GM10248 (cell line): ENCODE measurements at regions not wholly inside any gene's neighbourhood (a gene's known extent, or its start where the extent isn't known, plus 50 kb on each side); places are given as distances from the start of the nearest gene placed in this dataset.

Experiments used
- CTCF ChIA-PET: fragments of 300-600 bp; sonication (Branson Sonifier 250); formaldehyde crosslinking; extraction: SDS; loops from one replicate; lab custom pipeline; 2021; ENCODE audit warnings: antibody characterized with exemption; lab: Yijun Ruan, JAX
- POLR2A ChIA-PET: fragments of 350-650 bp; sonication (Branson Sonifier 250); formaldehyde crosslinking; extraction: SDS; loops from one replicate; lab custom pipeline; 2020; ENCODE audit warnings: antibody characterized with exemption; lab: Yijun Ruan, JAX
- DNase-seq: peaks from one replicate; pipeline ENCODE4 v3.0.0; 2012; ENCODE audit errors: extremely low spot score
- CTCF ChIP-seq: IDR thresholded peaks from 2 replicates; pipeline ENCODE4 v1.5.1; 2012; ENCODE audit warnings: mild to moderate bottlenecking, low read depth; ENCODE audit errors: extremely low read depth, missing control alignments, control extremely low read depth

- no peak for TF ChIP-seq CTCF
- CTCF ChIA-PET = interaction anchor here (2.3 kb wide), 1 partner anchor 10 kb away, joined by 9 read pairs; no protein-coding TSS in a partner anchor
- no peak for DNase-seq
- POLR2A ChIA-PET = no interaction called here
These were observed 275.3 kb downstream of the MTX2 start for GRCh38 chr2:176544557-176544956.

- no peak for DNase-seq
- no peak for TF ChIP-seq CTCF
- ChIA-PET CTCF (interaction anchor here (0.8 to 2.3 kb wide), 4 partner anchors 9 to 67 kb away, joined by 3 to 9 read pairs (median 4); no protein-coding TSS in a partner anchor), POLR2A (no interaction called here)
These were observed 276.0 kb downstream of the MTX2 start for GRCh38 chr2:176544991-176545956.

GRCh38 chr2:176546550-176546949 is 277.3 kb downstream of the MTX2 start:
- CTCF ChIA-PET = interaction anchor here (0.9 to 2.3 kb wide), 3 partner anchors 8 to 21 kb away, joined by 3 to 9 read pairs (median 4); no protein-coding TSS in a partner anchor
- POLR2A ChIA-PET = no interaction called here
- TF ChIP-seq CTCF = no peak
- no peak for DNase-seq

- ChIA-PET CTCF (interaction anchor here (1.2 to 4.0 kb wide), 5 partner anchors 19 to 412 kb away, joined by 3 to 34 read pairs (median 9); no protein-coding TSS in a partner anchor), POLR2A (no interaction called here)
- no peak for TF ChIP-seq CTCF
- DNase-seq = no peak
These were observed 283.4 kb downstream of the MTX2 start for GRCh38 chr2:176552501-176553135.

- no peak for DNase-seq
- POLR2A ChIA-PET = no interaction called here
These were observed 284.5 kb downstream of the MTX2 start for GRCh38 chr2:176553685-176554100.

More at GRCh38 chr2:176553685-176554100, 284.5 kb downstream of the MTX2 start:
- TF ChIP-seq CTCF = no peak
- CTCF ChIA-PET = interaction anchor here (0.8 to 4.0 kb wide), 40 partner anchors 8 to 1233 kb away, joined by 3 to 34 read pairs (median 5); no protein-coding TSS in a partner anchor
